ENCODE measurements at regions not wholly inside any gene's neighbourhood (a gene's known extent, or its start where the extent isn't known, plus 50 kb on each side); places are given as distances from the start of the nearest gene placed in this dataset.
A peak's percentile ranks its signal among the peaks of the same experiment; 100 is the strongest.

GRCh38 chr10:128222332-128222849 is 96.2 kb upstream of the MKI67 start:
- no peak for DNase-seq

GRCh38 chr10:128230401-128230800 is 104.2 kb upstream of the MKI67 start:
- DNase-seq: no peak

- no peak for DNase-seq
These were observed 107.2 kb upstream of the MKI67 start for GRCh38 chr10:128233422-128233821.

GRCh38 chr10:128237710-128238109 is 111.5 kb upstream of the MKI67 start:
- DNase-seq: no peak

- no peak for DNase-seq
These were observed 114.8 kb upstream of the MKI67 start for GRCh38 chr10:128241023-128241422.

GRCh38 chr10:128242641-128243040 is 116.4 kb upstream of the MKI67 start:
- DNase-seq: no peak

- no peak for DNase-seq
These were observed 118.8 kb upstream of the MKI67 start for GRCh38 chr10:128245026-128245425.

- DNase-seq: no peak
These were observed 121.4 kb upstream of the MKI67 start for GRCh38 chr10:128247576-128247975.

GRCh38 chr10:128254476-128254875 is 128.3 kb upstream of the MKI67 start:
- no peak for DNase-seq

- no peak for DNase-seq
These were observed 131.2 kb upstream of the MKI67 start for GRCh38 chr10:128257428-128257827.

- no peak for DNase-seq
These were observed 132.3 kb upstream of the MKI67 start for GRCh38 chr10:128258421-128258976.

- peak; percentile 38 for DNase-seq
These were observed 137.9 kb upstream of the MKI67 start for GRCh38 chr10:128263891-128264688.

GRCh38 chr10:128265596-128265995 is 139.4 kb upstream of the MKI67 start:
- no peak for DNase-seq

- no peak for DNase-seq
These were observed 141.4 kb upstream of the MKI67 start for GRCh38 chr10:128267581-128267980.

- DNase-seq: peak; percentile 32
These were observed 141.9 kb upstream of the MKI67 start for GRCh38 chr10:128268015-128268722.

GRCh38 chr10:128274938-128275337 is 148.7 kb upstream of the MKI67 start:
- peak; percentile 20 for DNase-seq

- DNase-seq: no peak
These were observed 149.4 kb upstream of the MKI67 start for GRCh38 chr10:128275388-128276177.

- DNase-seq: no peak
These were observed 151.1 kb upstream of the MKI67 start for GRCh38 chr10:128277267-128277840.

- no peak for DNase-seq
These were observed 152.1 kb upstream of the MKI67 start for GRCh38 chr10:128278362-128278761.

GRCh38 chr10:128280271-128280670 is 154.0 kb upstream of the MKI67 start:
- no peak for DNase-seq

GRCh38 chr10:128281343-128281742 is 155.1 kb upstream of the MKI67 start:
- no peak for DNase-seq

GRCh38 chr10:128281861-128282260 is 155.6 kb upstream of the MKI67 start:
- no peak for DNase-seq

Measured in RPMI8226 (cell line).